ENCODE measurements at regions not wholly inside any gene's neighbourhood (a gene's known extent, or its start where the extent isn't known, plus 50 kb on each side); places are given as distances from the start of the nearest gene placed in this dataset.

DNA sequence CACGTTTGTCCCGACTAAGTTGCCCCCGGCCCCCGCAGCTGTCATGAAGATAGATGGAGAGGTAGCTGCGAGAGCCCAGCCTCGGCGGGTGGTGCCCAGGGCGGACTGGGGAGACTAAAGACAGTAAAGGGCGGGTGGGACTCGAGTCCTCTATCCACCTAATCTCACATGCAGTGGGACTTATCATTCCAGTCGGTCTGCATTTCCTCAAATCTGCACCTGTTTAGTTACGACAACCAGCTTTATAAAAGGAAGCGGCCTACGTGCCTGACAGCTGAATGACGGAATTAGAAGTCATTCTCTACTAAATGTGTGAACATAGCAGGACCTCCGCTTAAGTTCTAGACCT lies 109.8 kb upstream of the EGLN3 start (continued):
- TF ChIP-seq, protein P1, sequence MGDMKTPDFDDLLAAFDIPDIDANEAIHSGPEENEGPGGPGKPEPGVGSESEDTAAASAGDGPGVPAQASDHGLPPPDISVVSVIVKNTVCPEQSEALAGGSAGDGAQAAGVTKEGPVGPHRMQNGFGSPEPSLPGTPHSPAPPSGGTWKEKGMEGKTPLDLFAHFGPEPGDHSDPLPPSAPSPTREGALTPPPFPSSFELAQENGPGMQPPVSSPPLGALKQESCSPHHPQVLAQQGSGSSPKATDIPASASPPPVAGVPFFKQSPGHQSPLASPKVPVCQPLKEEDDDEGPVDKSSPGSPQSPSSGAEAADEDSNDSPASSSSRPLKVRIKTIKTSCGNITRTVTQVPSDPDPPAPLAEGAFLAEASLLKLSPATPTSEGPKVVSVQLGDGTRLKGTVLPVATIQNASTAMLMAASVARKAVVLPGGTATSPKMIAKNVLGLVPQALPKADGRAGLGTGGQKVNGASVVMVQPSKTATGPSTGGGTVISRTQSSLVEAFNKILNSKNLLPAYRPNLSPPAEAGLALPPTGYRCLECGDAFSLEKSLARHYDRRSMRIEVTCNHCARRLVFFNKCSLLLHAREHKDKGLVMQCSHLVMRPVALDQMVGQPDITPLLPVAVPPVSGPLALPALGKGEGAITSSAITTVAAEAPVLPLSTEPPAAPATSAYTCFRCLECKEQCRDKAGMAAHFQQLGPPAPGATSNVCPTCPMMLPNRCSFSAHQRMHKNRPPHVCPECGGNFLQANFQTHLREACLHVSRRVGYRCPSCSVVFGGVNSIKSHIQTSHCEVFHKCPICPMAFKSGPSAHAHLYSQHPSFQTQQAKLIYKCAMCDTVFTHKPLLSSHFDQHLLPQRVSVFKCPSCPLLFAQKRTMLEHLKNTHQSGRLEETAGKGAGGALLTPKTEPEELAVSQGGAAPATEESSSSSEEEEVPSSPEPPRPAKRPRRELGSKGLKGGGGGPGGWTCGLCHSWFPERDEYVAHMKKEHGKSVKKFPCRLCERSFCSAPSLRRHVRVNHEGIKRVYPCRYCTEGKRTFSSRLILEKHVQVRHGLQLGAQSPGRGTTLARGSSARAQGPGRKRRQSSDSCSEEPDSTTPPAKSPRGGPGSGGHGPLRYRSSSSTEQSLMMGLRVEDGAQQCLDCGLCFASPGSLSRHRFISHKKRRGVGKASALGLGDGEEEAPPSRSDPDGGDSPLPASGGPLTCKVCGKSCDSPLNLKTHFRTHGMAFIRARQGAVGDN (CRISPR knock-in tag; IDR thresholded peaks at IDR 0.05) = no peak
- TF ChIP-seq ASH2L (IDR thresholded peaks at IDR 0.05; ENCODE audit: insufficient read length, low read depth, low read length) (peak; percentile 22), ARHGAP35 (CRISPR knock-in tag; IDR thresholded peaks at IDR 0.05; ENCODE audit: borderline replicate concordance) (no peak), SP1 (IDR thresholded peaks at IDR 0.05) (no peak), SP1 (CRISPR knock-in tag; IDR thresholded peaks at IDR 0.05) (no peak), ZNF460 (CRISPR knock-in tag; IDR thresholded peaks at IDR 0.05; ENCODE audit: borderline replicate concordance) (no peak), NFYB (CRISPR knock-in tag; IDR thresholded peaks at IDR 0.05) (0 out of 2 replicates have a peak, but pooled peaks have one; percentile 13), SRSF1 (optimal IDR thresholded peaks at IDR 0.05; ENCODE audit: low read depth, low read length) (no peak), HES4 (CRISPR knock-in tag; IDR thresholded peaks at IDR 0.05; ENCODE audit: borderline replicate concordance) (no peak), REPIN1 (CRISPR knock-in tag; IDR thresholded peaks at IDR 0.05; ENCODE audit: borderline replicate concordance, low read depth) (no peak), ZNF143 (CRISPR knock-in tag; IDR thresholded peaks at IDR 0.05) (no peak), ZFP90 (CRISPR knock-in tag; IDR thresholded peaks at IDR 0.05; ENCODE audit: borderline replicate concordance) (no peak), MTA3 (CRISPR knock-in tag; IDR thresholded peaks at IDR 0.05) (no peak), ZNF841 (CRISPR knock-in tag; IDR thresholded peaks at IDR 0.05; ENCODE audit: borderline replicate concordance) (no peak), ZSCAN22 (CRISPR knock-in tag; IDR thresholded peaks at IDR 0.05) (no peak), NFE2L1 (CRISPR knock-in tag; IDR thresholded peaks at IDR 0.05; ENCODE audit: borderline replicate concordance) (no peak), ZNF136 (CRISPR knock-in tag; IDR thresholded peaks at IDR 0.05; ENCODE audit: low read depth) (no peak), ZNF451 (CRISPR knock-in tag; IDR thresholded peaks at IDR 0.05) (no peak), ZFX (CRISPR knock-in tag; IDR thresholded peaks at IDR 0.05; ENCODE audit: low read depth) (no peak), ZNF296 (CRISPR knock-in tag; conservative IDR thresholded peaks at IDR 0.05) (no peak), ZNF17 (CRISPR knock-in tag; IDR thresholded peaks at IDR 0.05) (no peak)
- TF ChIP-seq, protein P2, sequence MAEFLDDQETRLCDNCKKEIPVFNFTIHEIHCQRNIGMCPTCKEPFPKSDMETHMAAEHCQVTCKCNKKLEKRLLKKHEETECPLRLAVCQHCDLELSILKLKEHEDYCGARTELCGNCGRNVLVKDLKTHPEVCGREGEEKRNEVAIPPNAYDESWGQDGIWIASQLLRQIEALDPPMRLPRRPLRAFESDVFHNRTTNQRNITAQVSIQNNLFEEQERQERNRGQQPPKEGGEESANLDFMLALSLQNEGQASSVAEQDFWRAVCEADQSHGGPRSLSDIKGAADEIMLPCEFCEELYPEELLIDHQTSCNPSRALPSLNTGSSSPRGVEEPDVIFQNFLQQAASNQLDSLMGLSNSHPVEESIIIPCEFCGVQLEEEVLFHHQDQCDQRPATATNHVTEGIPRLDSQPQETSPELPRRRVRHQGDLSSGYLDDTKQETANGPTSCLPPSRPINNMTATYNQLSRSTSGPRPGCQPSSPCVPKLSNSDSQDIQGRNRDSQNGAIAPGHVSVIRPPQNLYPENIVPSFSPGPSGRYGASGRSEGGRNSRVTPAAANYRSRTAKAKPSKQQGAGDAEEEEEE (CRISPR knock-in tag; IDR thresholded peaks at IDR 0.05; ENCODE audit: borderline replicate concordance) = no peak
- TF ChIP-seq, protein P3, sequence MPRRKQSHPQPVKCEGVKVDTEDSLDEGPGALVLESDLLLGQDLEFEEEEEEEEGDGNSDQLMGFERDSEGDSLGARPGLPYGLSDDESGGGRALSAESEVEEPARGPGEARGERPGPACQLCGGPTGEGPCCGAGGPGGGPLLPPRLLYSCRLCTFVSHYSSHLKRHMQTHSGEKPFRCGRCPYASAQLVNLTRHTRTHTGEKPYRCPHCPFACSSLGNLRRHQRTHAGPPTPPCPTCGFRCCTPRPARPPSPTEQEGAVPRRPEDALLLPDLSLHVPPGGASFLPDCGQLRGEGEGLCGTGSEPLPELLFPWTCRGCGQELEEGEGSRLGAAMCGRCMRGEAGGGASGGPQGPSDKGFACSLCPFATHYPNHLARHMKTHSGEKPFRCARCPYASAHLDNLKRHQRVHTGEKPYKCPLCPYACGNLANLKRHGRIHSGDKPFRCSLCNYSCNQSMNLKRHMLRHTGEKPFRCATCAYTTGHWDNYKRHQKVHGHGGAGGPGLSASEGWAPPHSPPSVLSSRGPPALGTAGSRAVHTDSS (CRISPR knock-in tag; conservative IDR thresholded peaks at IDR 0.05) = no peak
- TF ChIP-seq, protein P4, sequence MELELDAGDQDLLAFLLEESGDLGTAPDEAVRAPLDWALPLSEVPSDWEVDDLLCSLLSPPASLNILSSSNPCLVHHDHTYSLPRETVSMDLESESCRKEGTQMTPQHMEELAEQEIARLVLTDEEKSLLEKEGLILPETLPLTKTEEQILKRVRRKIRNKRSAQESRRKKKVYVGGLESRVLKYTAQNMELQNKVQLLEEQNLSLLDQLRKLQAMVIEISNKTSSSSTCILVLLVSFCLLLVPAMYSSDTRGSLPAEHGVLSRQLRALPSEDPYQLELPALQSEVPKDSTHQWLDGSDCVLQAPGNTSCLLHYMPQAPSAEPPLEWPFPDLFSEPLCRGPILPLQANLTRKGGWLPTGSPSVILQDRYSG (CRISPR knock-in tag; IDR thresholded peaks at IDR 0.05) = no peak

Data from HepG2 (cell line).